Epithelial cell of proximal tubule (primary cell): ENCODE measurements at regions not wholly inside any gene's neighbourhood (a gene's known extent, or its start where the extent isn't known, plus 50 kb on each side); places are given as distances from the start of the nearest gene placed in this dataset.

Experiments used
- DNase-seq: peaks from one replicate; pipeline ENCODE4 v3.0.0-alpha.2; 2011; ENCODE audit warnings: low read depth
- H3K4me3 ChIP-seq: 2 replicates; pipeline ENCODE4 v1.5.1; 2011; ENCODE audit warnings: low read depth, mild to moderate bottlenecking, low read length
- TF ChIP-seq, protein P1 (sequence below): conservative IDR thresholded peaks from 2 replicates; pipeline ENCODE4 v1.5.1; 2012; ENCODE audit warnings: low read depth, mild to moderate bottlenecking, low read length

DNA sequence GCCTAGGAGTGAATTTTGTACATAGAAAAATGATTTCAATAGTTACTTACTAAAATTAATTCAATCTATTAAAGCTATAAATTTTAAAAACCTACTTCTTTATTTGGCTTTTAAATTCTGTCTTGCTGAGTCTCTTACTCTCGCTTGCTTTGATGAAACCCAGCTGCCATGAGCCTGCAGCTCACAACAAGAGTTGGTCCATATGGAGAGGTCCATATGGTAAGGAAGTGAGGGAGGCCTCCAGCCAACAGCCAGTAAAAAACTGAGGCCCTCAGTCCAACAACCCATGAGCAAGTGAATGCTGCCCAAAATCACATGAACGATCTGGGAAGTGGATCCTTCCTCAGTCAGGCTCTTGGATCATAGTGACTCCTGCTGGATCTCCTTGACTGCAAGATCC lies 89.9 kb upstream of the CXADR start:
- H3K4me3 ChIP-seq = no peak overlapping the region
- TF ChIP-seq, protein P1, sequence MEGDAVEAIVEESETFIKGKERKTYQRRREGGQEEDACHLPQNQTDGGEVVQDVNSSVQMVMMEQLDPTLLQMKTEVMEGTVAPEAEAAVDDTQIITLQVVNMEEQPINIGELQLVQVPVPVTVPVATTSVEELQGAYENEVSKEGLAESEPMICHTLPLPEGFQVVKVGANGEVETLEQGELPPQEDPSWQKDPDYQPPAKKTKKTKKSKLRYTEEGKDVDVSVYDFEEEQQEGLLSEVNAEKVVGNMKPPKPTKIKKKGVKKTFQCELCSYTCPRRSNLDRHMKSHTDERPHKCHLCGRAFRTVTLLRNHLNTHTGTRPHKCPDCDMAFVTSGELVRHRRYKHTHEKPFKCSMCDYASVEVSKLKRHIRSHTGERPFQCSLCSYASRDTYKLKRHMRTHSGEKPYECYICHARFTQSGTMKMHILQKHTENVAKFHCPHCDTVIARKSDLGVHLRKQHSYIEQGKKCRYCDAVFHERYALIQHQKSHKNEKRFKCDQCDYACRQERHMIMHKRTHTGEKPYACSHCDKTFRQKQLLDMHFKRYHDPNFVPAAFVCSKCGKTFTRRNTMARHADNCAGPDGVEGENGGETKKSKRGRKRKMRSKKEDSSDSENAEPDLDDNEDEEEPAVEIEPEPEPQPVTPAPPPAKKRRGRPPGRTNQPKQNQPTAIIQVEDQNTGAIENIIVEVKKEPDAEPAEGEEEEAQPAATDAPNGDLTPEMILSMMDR = no peak
- DNase-seq = no peak

DNA sequence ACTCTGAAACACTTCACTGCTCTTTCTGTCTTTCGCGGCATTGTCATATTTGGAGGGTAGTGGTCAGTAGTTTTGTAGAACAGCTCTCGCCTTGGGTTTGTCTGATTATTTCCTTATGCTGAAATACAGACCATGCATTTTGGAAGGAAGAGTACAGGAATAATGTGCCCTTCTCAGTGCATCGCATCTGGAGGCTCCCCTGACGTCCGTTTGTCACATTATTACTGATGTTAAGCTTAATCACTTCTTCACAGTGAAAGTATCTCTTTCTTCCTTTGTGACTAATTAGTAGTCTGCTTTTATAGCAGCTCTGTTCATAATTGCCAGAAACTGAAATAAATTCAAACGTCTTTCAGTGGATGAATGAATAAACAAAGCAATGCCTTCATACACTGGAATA lies 85.7 kb upstream of the CXADR start:
- no peak overlapping the region for H3K4me3 ChIP-seq
- DNase-seq = no peak
- TF ChIP-seq, protein P1 = no peak

DNA sequence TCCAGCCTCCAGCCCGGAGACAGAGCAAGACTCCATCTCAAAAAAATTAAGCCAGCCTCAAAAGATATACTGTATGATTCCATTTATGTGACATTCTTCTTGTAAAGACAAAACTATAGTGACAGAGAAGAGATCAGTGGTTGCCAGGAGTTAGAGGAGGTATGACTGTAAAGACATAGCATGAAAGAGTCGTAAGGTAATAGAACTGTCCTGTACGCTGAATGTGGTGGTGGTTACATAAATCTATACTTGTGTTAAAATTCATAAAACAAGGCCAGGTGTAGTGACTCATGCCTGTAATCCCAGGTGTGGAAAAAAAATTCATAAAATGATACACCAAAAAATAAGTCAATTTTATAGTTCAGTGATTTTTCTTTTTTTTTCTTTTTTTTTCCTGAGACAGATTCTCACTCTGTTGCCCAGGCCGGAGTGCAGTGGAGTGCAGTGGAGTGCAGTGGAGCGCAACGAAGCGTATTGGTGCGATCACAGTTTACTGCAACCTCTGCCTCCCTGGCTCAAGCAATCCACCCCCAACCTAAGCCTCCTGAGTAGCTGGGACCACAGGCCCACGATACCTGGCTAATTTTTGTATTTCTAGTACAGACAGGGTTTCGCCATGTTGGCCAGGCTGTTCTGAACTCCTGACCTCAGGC lies 84.9 kb upstream of the CXADR start:
- peak; percentile 31 for DNase-seq
- TF ChIP-seq, protein P1 = no peak
- H3K4me3 ChIP-seq = no peak overlapping the region

DNA sequence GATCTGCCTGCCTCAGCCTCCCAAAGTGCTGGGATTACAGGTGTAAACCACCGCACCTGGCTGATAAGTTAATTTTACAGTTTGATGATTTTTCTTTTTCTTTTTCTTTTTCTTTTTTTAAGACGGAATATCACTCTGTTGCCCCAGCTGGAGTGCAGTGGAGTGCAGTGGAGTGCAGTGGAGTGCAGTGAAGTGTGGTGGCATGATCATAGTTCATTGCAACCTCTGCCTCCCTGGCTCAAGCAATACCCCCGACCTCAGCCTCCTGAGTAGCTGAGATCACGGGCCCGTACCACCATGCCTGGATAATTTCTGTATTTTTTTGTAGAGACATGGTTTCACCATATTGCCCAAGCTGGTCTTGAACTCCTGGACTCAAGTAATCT lies 84.4 kb upstream of the CXADR start:
- TF ChIP-seq, protein P1 = no peak
- no peak overlapping the region for H3K4me3 ChIP-seq
- peak; percentile 27 for DNase-seq

DNA sequence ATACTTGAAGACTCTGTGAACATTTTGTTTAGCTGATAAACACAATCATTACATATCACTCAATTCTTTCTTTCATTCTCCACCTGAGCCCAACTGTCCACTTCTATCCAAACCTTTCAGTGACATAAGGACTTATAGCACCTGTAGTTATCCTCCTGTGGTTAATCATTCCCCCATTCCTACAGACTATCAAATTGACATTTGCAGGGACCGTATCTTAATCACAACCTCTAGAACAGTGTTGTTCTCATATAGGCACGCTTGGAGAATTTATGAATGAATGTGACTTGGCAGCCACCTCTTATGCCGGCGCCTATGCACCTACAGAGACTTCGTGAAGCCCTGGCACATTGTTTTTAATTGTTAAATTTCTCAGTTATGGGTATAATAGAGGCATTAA lies 83.9 kb upstream of the CXADR start:
- no peak for DNase-seq
- no peak overlapping the region for H3K4me3 ChIP-seq
- TF ChIP-seq, protein P1 = no peak

DNA sequence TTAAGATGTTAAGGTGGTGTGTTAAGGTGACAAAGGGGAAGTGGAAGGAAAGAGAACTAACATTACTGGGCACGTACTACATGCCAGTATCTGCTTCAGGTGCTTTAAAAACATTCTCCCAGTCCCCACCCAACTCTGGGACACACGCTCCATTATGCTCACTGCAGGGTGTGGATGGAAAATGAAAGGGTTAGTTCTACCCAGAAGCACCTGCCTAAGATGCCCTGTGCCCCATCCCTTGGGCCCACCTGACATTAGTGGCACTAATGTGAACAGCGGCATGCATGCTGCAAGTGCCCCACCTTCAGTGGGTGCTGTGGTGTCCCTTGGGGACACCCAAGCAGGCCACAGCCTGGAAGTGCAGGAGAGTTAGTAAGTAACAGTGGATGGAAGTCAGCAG lies 82.9 kb upstream of the CXADR start:
- TF ChIP-seq, protein P1 = no peak

DNA sequence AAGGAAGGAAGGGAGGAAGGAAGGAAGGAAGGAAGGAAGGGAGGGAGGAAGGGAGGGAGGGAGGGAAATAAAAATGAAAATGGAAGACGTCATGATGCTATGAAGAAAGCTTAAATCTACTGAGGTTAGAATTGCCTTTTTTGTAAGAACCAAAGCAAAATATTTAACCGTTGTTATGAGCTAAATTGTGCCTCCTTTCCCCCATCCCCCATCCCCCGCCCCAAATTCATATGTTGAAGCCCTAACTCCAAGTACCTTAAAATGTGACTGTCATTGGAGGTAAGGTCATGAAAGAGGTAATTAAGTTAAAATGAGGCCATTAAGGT lies 80.1 kb upstream of the CXADR start:
- no peak for DNase-seq
- TF ChIP-seq, protein P1 = no peak

More for the DNA sequence above, 82.9 kb upstream of the CXADR start:
- no peak overlapping the region for H3K4me3 ChIP-seq
- DNase-seq = no peak

More for the DNA sequence above, 80.1 kb upstream of the CXADR start:
- no peak overlapping the region for H3K4me3 ChIP-seq
